T-cell (primary cell): ENCODE measurements at regions not wholly inside any gene's neighbourhood (a gene's known extent, or its start where the extent isn't known, plus 50 kb on each side); places are given as distances from the start of the nearest gene placed in this dataset.
"Not testable (repeated sequence)": the region's sequence is repeated elsewhere in the genome, so short reads cannot be mapped to it uniquely, and the experiment has no call there.

Experiments used
- ATAC-seq, 4 experiments: fragments of 200-7000 bp in 3 of 4; fragments of 150-1000 bp in 1 of 4; cut with Tn5 transposase; replicated peaks in 1 of 4; 1 replicate in 3 of 4; 2 replicates in 1 of 4; pipeline ENCODE4 v1.10.0; 2021; ENCODE audit warnings: moderate library complexity in 3 of 4, mild to moderate bottlenecking in 2 of 4, moderate number of reproducible peaks in 1 of 4
- CTCF ChIA-PET, 2 donors: fragments of 300-600 bp; sonication (Branson Sonifier 250); formaldehyde crosslinking; loops; one replicate each; lab custom pipeline; 2022; ENCODE audit warnings: antibody characterized with exemption in 2 of 2; lab: Charles Lee
- POLR2A ChIA-PET, 2 donors: fragments of 300-600 bp; sonication (Branson Sonifier 250); formaldehyde crosslinking; loops; one replicate each; lab custom pipeline; 2022; ENCODE audit warnings: antibody characterized with exemption in 2 of 2; lab: Charles Lee
- DNase-seq, 35 experiments: peaks; one replicate each; pipeline versions ENCODE4 v3.0.0 to v3.0.0-alpha.2; 2013 to 2023
- H3K27ac ChIP-seq: one replicate; pipeline ENCODE4 v1.5.1; 2013; ENCODE audit warnings: low read length
- H3K27me3 ChIP-seq, 2 experiments: replicated peaks in 1 of 2; 1 replicate in 1 of 2; 2 replicates in 1 of 2; pipeline versions ENCODE4 v1.6.1 to v1.7.0; 2013; ENCODE audit warnings: low read length in 1 of 2, mixed read lengths in 1 of 2; ENCODE audit not compliant: control insufficient read depth in 2 of 2, insufficient read depth in 2 of 2; ENCODE audit errors: extremely low read depth in 1 of 2
- H3K36me3 ChIP-seq, 2 donors: 1 replicate in 1 of 2; 2 replicates in 1 of 2; pipeline versions ENCODE4 v1.6.1 to v1.7.0; 2013; ENCODE audit warnings: low read length in 1 of 2; ENCODE audit not compliant: control insufficient read depth in 2 of 2, insufficient read depth in 1 of 2; ENCODE audit errors: extremely low read depth in 1 of 2
- H3K4me1 ChIP-seq, 2 experiments: 1 replicate in 1 of 2; 2 replicates in 1 of 2; pipeline versions ENCODE4 v1.6.1 to v1.7.0; 2013; ENCODE audit warnings: low read length in 2 of 2, mixed read lengths in 1 of 2; ENCODE audit not compliant: insufficient read depth in 2 of 2, control insufficient read depth in 1 of 2; ENCODE audit errors: extremely low read depth in 1 of 2
- H3K4me3 ChIP-seq, 2 donors: 1 replicate in 1 of 2; 2 replicates in 1 of 2; pipeline versions ENCODE4 v1.5.1 to v1.7.0; 2013; ENCODE audit warnings: mild to moderate bottlenecking in 2 of 2, low read length in 1 of 2, moderate library complexity in 1 of 2; ENCODE audit not compliant: control insufficient read depth in 1 of 2; ENCODE audit errors: extremely low read depth in 1 of 2
- H3K9me3 ChIP-seq: 2 replicates; pipeline ENCODE4 v1.7.0; 2013
- H3K27ac Mint-ChIP-seq, 2 donors: one replicate each; pipeline ENCODE4 v1.8.0; 2020 to 2021; ENCODE audit warnings: mild to moderate bottlenecking in 2 of 2, mixed read lengths in 2 of 2
- H3K27me3 Mint-ChIP-seq, 2 donors: one replicate each; pipeline ENCODE4 v1.8.0; 2021 to 2022; ENCODE audit warnings: mixed read lengths in 2 of 2
- H3K36me3 Mint-ChIP-seq: one replicate; pipeline ENCODE4 v1.8.0; 2021; ENCODE audit warnings: mixed read lengths
- H3K4me1 Mint-ChIP-seq, 3 donors: one replicate each; pipeline ENCODE4 v1.8.0; 2020 to 2022; ENCODE audit warnings: mixed read lengths in 3 of 3, mild to moderate bottlenecking in 1 of 3
- H3K4me3 Mint-ChIP-seq, 3 donors: one replicate each; pipeline ENCODE4 v1.8.0; 2020 to 2022; ENCODE audit warnings: mild to moderate bottlenecking in 3 of 3, mixed read lengths in 3 of 3, moderate library complexity in 3 of 3
- H3K9me3 Mint-ChIP-seq, 3 donors: one replicate each; pipeline ENCODE4 v1.8.0; 2020 to 2022; ENCODE audit warnings: mixed read lengths in 3 of 3
- WGBS: methylation state at CpG from one replicate; pipeline ENCODE4 v1.1.5; 2013; ENCODE audit warnings: missing lambda C conversion rate; ENCODE audit not compliant: insufficient coverage; 5-methylcytosine and 5-hydroxymethylcytosine counted together

GRCh38 chr5:109283086-109283485 lies 126.7 kb downstream of the PJA2 start:
- H3K4me3 Mint-ChIP-seq, H3K4me3 ChIP-seq, H3K4me1 Mint-ChIP-seq, H3K27me3 ChIP-seq, H3K9me3 ChIP-seq, H3K36me3 ChIP-seq, POLR2A ChIA-PET, H3K27me3 Mint-ChIP-seq, CTCF ChIA-PET, DNase-seq, H3K27ac ChIP-seq, H3K27ac Mint-ChIP-seq, H3K4me1 ChIP-seq, ATAC-seq: not testable (repeated sequence)
- WGBS = 83% methylated on average over 1 of the region's 1 CpG
- Mint-ChIP-seq H3K9me3 (peaks cover 21 to 43% (median 28%) of the 10 kb centered on the region in 3 donors), H3K36me3 (peaks cover 66% of the 10 kb centered on the region)

- no peak overlapping the region for H3K4me3 ChIP-seq
- H3K27me3 ChIP-seq = no peaks in the 10 kb centered on the region
- peaks cover 2% of the 10 kb centered on the region for H3K9me3 ChIP-seq
- 80% methylated on average over 1 of the region's 3 CpGs for WGBS
- POLR2A ChIA-PET = no interaction called here
- Mint-ChIP-seq H3K27ac (no peak overlapping the region), H3K4me1 (no peaks in the 10 kb centered on the region), H3K4me3 (no peak overlapping the region), H3K9me3 (peaks cover 17 to 29% (median 18%) of the 10 kb centered on the region in 3 donors), H3K36me3 (peaks cover 58% of the 10 kb centered on the region), H3K27me3 (no peaks in the 10 kb centered on the region)
- ATAC-seq = no peak
- no peak overlapping the region for H3K27ac ChIP-seq
- no peaks in the 10 kb centered on the region for H3K36me3 ChIP-seq
- no peaks in the 10 kb centered on the region for H3K4me1 ChIP-seq
- CTCF ChIA-PET = no interaction called here
- no peak for DNase-seq
Measured at GRCh38 chr5:109281136-109281690, 128.6 kb downstream of the PJA2 start.

- ATAC-seq = no peak
- no peak for DNase-seq
- Mint-ChIP-seq H3K9me3 (no peaks in the 10 kb centered on the region), H3K27me3 (no peaks in the 10 kb centered on the region), H3K4me1 (no peaks in the 10 kb centered on the region), H3K4me3 (no peak overlapping the region), H3K27ac (no peak overlapping the region), H3K36me3 (peaks cover 32% of the 10 kb centered on the region)
- H3K4me1 ChIP-seq = no peaks in the 10 kb centered on the region
- H3K27ac ChIP-seq = no peak overlapping the region
- no peaks in the 10 kb centered on the region for H3K27me3 ChIP-seq
- ChIA-PET POLR2A (no interaction called here), CTCF (no interaction called here)
- no peaks in the 10 kb centered on the region for H3K9me3 ChIP-seq
- H3K4me3 ChIP-seq = no peak overlapping the region
- no peaks in the 10 kb centered on the region for H3K36me3 ChIP-seq
- WGBS = no CpG with 5 or more reads among the region's 2 CpGs
Measured at GRCh38 chr5:109278141-109278540, 131.6 kb downstream of the PJA2 start.

- Mint-ChIP-seq H3K36me3 (peaks cover 27% of the 10 kb centered on the region), H3K4me3 (no peak overlapping the region), H3K27ac (no peak overlapping the region), H3K9me3 (peaks cover 0 to 6% (median 3%) of the 10 kb centered on the region in 3 donors), H3K27me3 (no peaks in the 10 kb centered on the region), H3K4me1 (no peaks in the 10 kb centered on the region)
- H3K27ac ChIP-seq = no peak overlapping the region
- ATAC-seq (no peak), DNase-seq (no peak)
- CTCF ChIA-PET = interaction anchor here (0.6 to 0.7 kb wide), 6 partner anchors 13 to 744 kb away, joined by 3 to 7 read pairs (median 4); no protein-coding TSS in a partner anchor
- no CpG with 5 or more reads among the region's 2 CpGs for WGBS
- no peak overlapping the region for H3K4me3 ChIP-seq
- no peaks in the 10 kb centered on the region for H3K36me3 ChIP-seq
- no peaks in the 10 kb centered on the region for H3K4me1 ChIP-seq
- H3K9me3 ChIP-seq = no peaks in the 10 kb centered on the region
- POLR2A ChIA-PET = interaction anchor here in 1 of 2 donors (0.6 kb wide), 2 partner anchors 30 to 547 kb away, joined by 3 to 4 read pairs; no protein-coding TSS in a partner anchor
- H3K27me3 ChIP-seq = no peaks in the 10 kb centered on the region
Measured at GRCh38 chr5:109275919-109276318, 133.9 kb downstream of the PJA2 start.

GRCh38 chr5:109273594-109273993 lies 136.2 kb downstream of the PJA2 start:
- DNase-seq (no peak), ATAC-seq (no peak)
- Mint-ChIP-seq H3K4me1 (no peaks in the 10 kb centered on the region), H3K27me3 (no peaks in the 10 kb centered on the region), H3K27ac (no peak overlapping the region), H3K4me3 (no peak overlapping the region), H3K9me3 (peaks cover 4 to 24% (median 16%) of the 10 kb centered on the region in 3 donors), H3K36me3 (peaks cover 10% of the 10 kb centered on the region)
- no peaks in the 10 kb centered on the region for H3K27me3 ChIP-seq
- POLR2A ChIA-PET = interaction anchor here in 1 of 2 donors (0.7 kb wide), 1 partner anchor 507 kb away, joined by 4 read pairs; no protein-coding TSS in a partner anchor
- H3K27ac ChIP-seq = no peak overlapping the region
- CTCF ChIA-PET = no interaction called here
- no peaks in the 10 kb centered on the region for H3K4me1 ChIP-seq
- H3K36me3 ChIP-seq = no peaks in the 10 kb centered on the region
- no peaks in the 10 kb centered on the region for H3K9me3 ChIP-seq
- H3K4me3 ChIP-seq = no peak overlapping the region

GRCh38 chr5:109267283-109267682 lies 142.5 kb downstream of the PJA2 start:
- Histone ChIP-seq H3K9me3 (no peaks in the 10 kb centered on the region), H3K27me3 (peaks cover 0 to 10% of the 10 kb centered on the region in 2 experiments), H3K36me3 (no peaks in the 10 kb centered on the region), H3K27ac (no peak overlapping the region), H3K4me1 (no peaks in the 10 kb centered on the region), H3K4me3 (no peak overlapping the region)
- no peaks in the 10 kb centered on the region for H3K27me3 Mint-ChIP-seq
- H3K27ac Mint-ChIP-seq = no peak overlapping the region
- peaks cover 4 to 27% (median 18%) of the 10 kb centered on the region in 3 donors for H3K9me3 Mint-ChIP-seq
- no peak for DNase-seq
- peaks cover 4% of the 10 kb centered on the region for H3K36me3 Mint-ChIP-seq
- no peak for ATAC-seq
- H3K4me1 Mint-ChIP-seq = no peaks in the 10 kb centered on the region
- 86% methylated on average over 1 of the region's 1 CpG for WGBS
- H3K4me3 Mint-ChIP-seq = no peak overlapping the region
- CTCF ChIA-PET = no interaction called here
- POLR2A ChIA-PET = no interaction called here

GRCh38 chr5:109258755-109259154 lies 151.0 kb downstream of the PJA2 start:
- CTCF ChIA-PET = no interaction called here

More at GRCh38 chr5:109258755-109259154, 151.0 kb downstream of the PJA2 start:
- POLR2A ChIA-PET = no interaction called here
- Histone ChIP-seq H3K4me3 (no peak overlapping the region), H3K27me3 (no peaks in the 10 kb centered on the region), H3K27ac (no peak overlapping the region), H3K36me3 (no peaks in the 10 kb centered on the region), H3K9me3 (no peaks in the 10 kb centered on the region), H3K4me1 (no peaks in the 10 kb centered on the region)
- no peaks in the 10 kb centered on the region for H3K4me1 Mint-ChIP-seq
- ATAC-seq = no peak
- 92% methylated on average over 4 of the region's 4 CpGs for WGBS
- H3K4me3 Mint-ChIP-seq = no peak overlapping the region
- peaks cover 8% of the 10 kb centered on the region for H3K36me3 Mint-ChIP-seq
- H3K9me3 Mint-ChIP-seq = no peaks in the 10 kb centered on the region
- H3K27me3 Mint-ChIP-seq = no peaks in the 10 kb centered on the region
- DNase-seq = no peak
- H3K27ac Mint-ChIP-seq = no peak overlapping the region
